ENCODE measurements at regions not wholly inside any gene's neighbourhood (a gene's known extent, or its start where the extent isn't known, plus 50 kb on each side); places are given as distances from the start of the nearest gene placed in this dataset.
"Not testable (repeated sequence)": the region's sequence is repeated elsewhere in the genome, so short reads cannot be mapped to it uniquely, and the experiment has no call there.

GRCh38 chr7:106583706-106584690 lies 77.0 kb downstream of the CCDC71L start:
- ChIA-PET POLR2A (interaction anchor here (1.6 kb wide), 1 partner anchor 14 kb away, joined by 4 read pairs; no protein-coding TSS in a partner anchor), CTCF (interaction anchor here (1.2 kb wide), 1 partner anchor 42 kb away, joined by 3 read pairs; no protein-coding TSS in a partner anchor)
- DNase-seq, result no peak
- Mint-ChIP-seq H3K4me3 (no peak overlapping the region), H3K27me3 (no peaks in the 10 kb centered on the region), H3K4me1 (no peaks in the 10 kb centered on the region), H3K36me3 (ENCODE audit: low read depth) (no peaks in the 10 kb centered on the region), H3K27ac (no peak overlapping the region), H3K9me3 (peaks cover 6% of the 10 kb centered on the region)
- no peak for ATAC-seq (ENCODE audit: low read depth)
- TF ChIP-seq CTCF (IDR thresholded peaks at IDR 0.05), result no peak
- intact Hi-C loops (cut with micrococcal nuclease), result no loop called here

- POLR2A ChIA-PET, result interaction anchor here (1.6 kb wide), 1 partner anchor 15 kb away, joined by 4 read pairs; no protein-coding TSS in a partner anchor
- Mint-ChIP-seq H3K36me3 (ENCODE audit: low read depth) (no peaks in the 10 kb centered on the region), H3K27ac (no peak overlapping the region), H3K4me3 (no peak overlapping the region), H3K4me1 (no peaks in the 10 kb centered on the region), H3K9me3 (peaks cover 6% of the 10 kb centered on the region), H3K27me3 (no peaks in the 10 kb centered on the region)
- intact Hi-C loops (cut with micrococcal nuclease), result no loop called here
- CTCF ChIA-PET, result interaction anchor here (1.2 kb wide), 1 partner anchor 41 kb away, joined by 3 read pairs; no protein-coding TSS in a partner anchor
- DNase-seq (no peak), ATAC-seq (ENCODE audit: low read depth) (no peak)
- no peak for TF ChIP-seq CTCF (IDR thresholded peaks at IDR 0.05)
Observed at GRCh38 chr7:106583100-106583499, 77.9 kb downstream of the CCDC71L start.

GRCh38 chr7:106582365-106582764 lies 78.6 kb downstream of the CCDC71L start:
- ChIA-PET CTCF (no interaction called here), POLR2A (no interaction called here)
- intact Hi-C loops (cut with micrococcal nuclease), result no loop called here
- no peak overlapping the region for H3K4me3 Mint-ChIP-seq
- no peak overlapping the region for H3K27ac Mint-ChIP-seq
- DNase-seq (no peak), ATAC-seq (ENCODE audit: low read depth) (no peak)
- H3K9me3 Mint-ChIP-seq, result peaks cover 6% of the 10 kb centered on the region
- no peaks in the 10 kb centered on the region for H3K4me1 Mint-ChIP-seq
- no peak for TF ChIP-seq CTCF (IDR thresholded peaks at IDR 0.05)
- no peaks in the 10 kb centered on the region for H3K36me3 Mint-ChIP-seq (ENCODE audit: low read depth)
- H3K27me3 Mint-ChIP-seq, result no peaks in the 10 kb centered on the region

DNA sequence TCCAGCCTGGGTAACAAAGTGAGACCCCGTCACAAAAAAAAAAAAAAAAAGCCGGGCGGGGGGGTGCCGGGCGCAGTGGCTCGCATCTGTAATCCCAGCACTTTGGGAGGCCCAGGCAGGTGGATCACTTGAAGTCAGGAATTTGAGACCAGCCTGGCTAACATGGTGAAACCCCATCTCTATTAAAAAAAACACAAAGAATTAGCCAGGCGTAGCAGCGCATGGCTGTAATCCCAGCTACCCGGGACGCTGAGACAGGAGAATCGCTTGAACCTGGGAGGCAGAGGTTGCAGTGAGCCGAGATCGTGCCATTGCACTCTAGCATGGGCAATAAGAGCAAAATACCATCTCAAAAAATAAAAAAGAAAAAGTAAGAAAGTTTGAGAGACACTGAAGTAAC lies 81.9 kb downstream of the CCDC71L start:
- H3K27ac Mint-ChIP-seq; POLR2A ChIA-PET; H3K27me3 Mint-ChIP-seq; DNase-seq; H3K4me1 Mint-ChIP-seq; intact Hi-C loops (cut with micrococcal nuclease); CTCF ChIA-PET; H3K36me3 Mint-ChIP-seq (ENCODE audit: low read depth); H3K4me3 Mint-ChIP-seq; ATAC-seq (ENCODE audit: low read depth); H3K9me3 Mint-ChIP-seq: not testable (repeated sequence)

DNA sequence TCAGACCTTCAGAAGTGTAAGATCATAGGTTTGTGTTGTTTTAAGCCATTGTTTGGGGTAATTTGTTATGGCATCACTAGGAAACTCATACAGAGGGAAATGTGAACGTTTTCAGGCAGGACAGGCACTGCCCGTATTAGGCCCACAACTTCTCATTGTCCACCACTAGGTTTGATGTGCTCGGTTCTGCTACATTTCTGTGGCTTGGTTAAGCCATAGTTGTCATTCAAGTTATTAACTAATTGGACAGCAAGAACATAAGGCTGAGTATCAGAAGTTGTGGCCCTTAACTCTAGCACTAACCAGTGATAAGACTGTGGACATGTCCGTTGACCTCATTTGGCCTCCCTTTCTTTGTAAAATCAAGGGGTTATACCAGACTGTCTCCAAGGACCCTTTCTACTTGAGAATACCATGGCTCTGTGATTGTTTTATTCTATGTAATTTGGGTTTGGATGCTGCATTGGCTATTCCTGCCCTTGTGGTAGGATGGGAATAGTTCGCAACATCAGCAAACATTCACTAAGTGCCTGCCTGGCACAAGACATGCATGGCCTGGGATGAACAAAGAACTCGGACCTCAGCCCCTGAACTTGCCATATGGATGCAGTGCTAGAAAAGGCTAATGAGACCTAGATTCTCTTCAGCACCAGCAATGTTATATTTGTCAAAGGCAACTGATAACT lies 85.7 kb downstream of the CCDC71L start:
- ChIA-PET POLR2A (no interaction called here), CTCF (no interaction called here)

More for the DNA sequence above, 85.7 kb downstream of the CCDC71L start:
- H3K27ac Mint-ChIP-seq, result no peak overlapping the region
- DNase-seq (no peak), ATAC-seq (ENCODE audit: low read depth) (no peak)
- intact Hi-C loops (cut with micrococcal nuclease), result no loop called here
- TF ChIP-seq CTCF (IDR thresholded peaks at IDR 0.05), result no peak
- peaks cover 7% of the 10 kb centered on the region for H3K27me3 Mint-ChIP-seq
- H3K4me3 Mint-ChIP-seq, result no peak overlapping the region
- H3K9me3 Mint-ChIP-seq, result no peaks in the 10 kb centered on the region
- no peaks in the 10 kb centered on the region for H3K4me1 Mint-ChIP-seq
- no peaks in the 10 kb centered on the region for H3K36me3 Mint-ChIP-seq (ENCODE audit: low read depth)
